NCI-H128 (cell line): ENCODE measurements at regions not wholly inside any gene's neighbourhood (a gene's known extent, or its start where the extent isn't known, plus 50 kb on each side); places are given as distances from the start of the nearest gene placed in this dataset.

Source experiments
- DNase-seq: peaks from one replicate; lab custom pipeline; 2025; ENCODE audit not compliant: unreplicated experiment; lab: John Stamatoyannopoulos, UW

GRCh38 chr5:71864730-71865601 is 145.9 kb downstream of the CARTPT start:
- no peak for DNase-seq

GRCh38 chr5:71865665-71866320 is 146.7 kb downstream of the CARTPT start:
- no peak for DNase-seq

- no peak for DNase-seq
Observed at GRCh38 chr5:71872311-71872864, 153.3 kb downstream of the CARTPT start.

GRCh38 chr5:71873191-71873591 is 154.1 kb downstream of the CARTPT start:
- DNase-seq, result no peak

GRCh38 chr5:71874521-71874920 is 155.4 kb downstream of the CARTPT start:
- DNase-seq, result no peak

- DNase-seq, result no peak
Observed at GRCh38 chr5:71877511-71877910, 158.4 kb downstream of the CARTPT start.

- DNase-seq, result no peak
Observed at GRCh38 chr5:71880536-71880935, 161.5 kb downstream of the CARTPT start.

GRCh38 chr5:71882826-71883741 is 164.0 kb downstream of the CARTPT start:
- DNase-seq, result no peak

GRCh38 chr5:71883742-71884103 is 164.6 kb downstream of the CARTPT start:
- no peak for DNase-seq

- no peak for DNase-seq
Observed at GRCh38 chr5:71884926-71885325, 165.9 kb downstream of the CARTPT start.

- no peak for DNase-seq
Observed at GRCh38 chr5:71886406-71886805, 167.3 kb downstream of the CARTPT start.

- DNase-seq, result no peak
Observed at GRCh38 chr5:71887680-71888079, 168.6 kb downstream of the CARTPT start.

GRCh38 chr5:71891406-71891805 is 172.3 kb downstream of the CARTPT start:
- no peak for DNase-seq

- DNase-seq, result no peak
Observed at GRCh38 chr5:71891856-71892255, 172.8 kb downstream of the CARTPT start.

GRCh38 chr5:71892641-71893365 is 173.7 kb downstream of the CARTPT start:
- no peak for DNase-seq

- no peak for DNase-seq
Observed at GRCh38 chr5:71893451-71893850, 174.4 kb downstream of the CARTPT start.

- no peak for DNase-seq
Observed at GRCh38 chr5:71894091-71894490, 175.0 kb downstream of the CARTPT start.

- no peak for DNase-seq
Observed at GRCh38 chr5:71895546-71895945, 176.5 kb downstream of the CARTPT start.

GRCh38 chr5:71899865-71900342 is 180.8 kb downstream of the CARTPT start:
- no peak for DNase-seq

- DNase-seq, result no peak
Observed at GRCh38 chr5:71903808-71904207, 184.7 kb downstream of the CARTPT start.
